Upper lobe of right lung (tissue), 1 donor: ENCODE measurements at regions not wholly inside any gene's neighbourhood (a gene's known extent, or its start where the extent isn't known, plus 50 kb on each side); places are given as distances from the start of the nearest gene placed in this dataset.

Experiments
- ATAC-seq: fragments of 200-7000 bp; cut with Tn5 transposase; one replicate; pipeline ENCODE4 v1.9.1; 2020; ENCODE audit warnings: mild to moderate bottlenecking, moderate library complexity
- DNase-seq: peaks from one replicate; pipeline ENCODE4 v3.0.0-alpha.2; 2020
- H3K27ac ChIP-seq: fragments of 200-600 bp; one replicate; pipeline ENCODE4 v1.8.0; 2022
- H3K27me3 ChIP-seq: fragments of 200-600 bp; one replicate; pipeline ENCODE4 v1.8.0; 2022; ENCODE audit warnings: mild to moderate bottlenecking
- H3K36me3 ChIP-seq: fragments of 200-600 bp; one replicate; pipeline ENCODE4 v1.8.0; 2022
- H3K4me1 ChIP-seq: fragments of 200-600 bp; one replicate; pipeline ENCODE4 v1.8.0; 2022
- H3K4me3 ChIP-seq: fragments of 200-600 bp; one replicate; pipeline ENCODE4 v1.8.0; 2022; ENCODE audit warnings: mild to moderate bottlenecking
- H3K9me3 ChIP-seq: fragments of 200-600 bp; one replicate; pipeline ENCODE4 v1.8.0; 2022
- intact Hi-C: fragments of 100-400 bp; cut with DNase I; formaldehyde crosslinking; loops from one replicate; pipeline ENCODE4 v1.11.0; 2022
- TF ChIP-seq, protein P1 (sequence below): fragments of 200-600 bp; IDR thresholded peaks from one replicate; pipeline ENCODE4 v1.8.0; 2022; ENCODE audit warnings: antibody characterized with exemption
- donor health status: DM: no; HTN: yes; CAD: no; lungs with severe emphysema.

DNA sequence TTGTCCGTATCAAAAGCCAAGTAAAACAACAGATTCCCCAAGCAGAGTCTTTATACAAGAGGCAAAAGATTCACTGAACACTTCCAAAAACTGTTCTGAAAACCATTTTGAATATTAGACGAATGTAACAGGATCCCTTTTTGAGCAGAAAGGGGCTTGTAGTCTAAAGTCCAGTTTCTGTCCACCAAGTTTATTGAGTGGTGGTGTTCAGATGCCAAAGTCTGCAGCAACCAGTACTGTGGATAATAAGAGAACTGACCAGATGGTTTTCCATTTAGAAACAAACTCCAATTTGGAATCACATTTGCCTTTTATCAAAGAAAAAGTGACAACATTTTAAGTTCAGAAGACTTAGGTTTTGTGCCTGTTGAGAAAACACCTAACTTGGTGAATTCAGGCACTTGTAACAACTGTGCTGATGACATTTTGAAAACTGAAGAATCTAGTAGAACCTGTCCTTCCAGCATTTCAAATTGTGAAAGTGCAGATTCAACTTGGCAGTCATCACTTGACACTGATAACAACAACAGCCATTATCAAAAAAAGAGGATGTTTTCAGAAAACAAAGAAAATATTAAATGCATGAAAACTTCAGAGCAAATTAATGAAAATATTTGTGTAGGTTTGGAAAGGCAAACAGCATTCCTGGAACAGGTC lies 217.1 kb downstream of the CSNK2A3 start:
- Histone ChIP-seq H3K36me3 (no peaks in the 10 kb centered on the region), H3K4me1 (no peaks in the 10 kb centered on the region), H3K4me3 (no peak overlapping the region), H3K9me3 (no peaks in the 10 kb centered on the region), H3K27me3 (no peaks in the 10 kb centered on the region), H3K27ac (no peak overlapping the region)
- TF ChIP-seq, protein P1, sequence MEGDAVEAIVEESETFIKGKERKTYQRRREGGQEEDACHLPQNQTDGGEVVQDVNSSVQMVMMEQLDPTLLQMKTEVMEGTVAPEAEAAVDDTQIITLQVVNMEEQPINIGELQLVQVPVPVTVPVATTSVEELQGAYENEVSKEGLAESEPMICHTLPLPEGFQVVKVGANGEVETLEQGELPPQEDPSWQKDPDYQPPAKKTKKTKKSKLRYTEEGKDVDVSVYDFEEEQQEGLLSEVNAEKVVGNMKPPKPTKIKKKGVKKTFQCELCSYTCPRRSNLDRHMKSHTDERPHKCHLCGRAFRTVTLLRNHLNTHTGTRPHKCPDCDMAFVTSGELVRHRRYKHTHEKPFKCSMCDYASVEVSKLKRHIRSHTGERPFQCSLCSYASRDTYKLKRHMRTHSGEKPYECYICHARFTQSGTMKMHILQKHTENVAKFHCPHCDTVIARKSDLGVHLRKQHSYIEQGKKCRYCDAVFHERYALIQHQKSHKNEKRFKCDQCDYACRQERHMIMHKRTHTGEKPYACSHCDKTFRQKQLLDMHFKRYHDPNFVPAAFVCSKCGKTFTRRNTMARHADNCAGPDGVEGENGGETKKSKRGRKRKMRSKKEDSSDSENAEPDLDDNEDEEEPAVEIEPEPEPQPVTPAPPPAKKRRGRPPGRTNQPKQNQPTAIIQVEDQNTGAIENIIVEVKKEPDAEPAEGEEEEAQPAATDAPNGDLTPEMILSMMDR, result no peak
- intact Hi-C loops, result no loop called here
- no peak for ATAC-seq
- no peak for DNase-seq

DNA sequence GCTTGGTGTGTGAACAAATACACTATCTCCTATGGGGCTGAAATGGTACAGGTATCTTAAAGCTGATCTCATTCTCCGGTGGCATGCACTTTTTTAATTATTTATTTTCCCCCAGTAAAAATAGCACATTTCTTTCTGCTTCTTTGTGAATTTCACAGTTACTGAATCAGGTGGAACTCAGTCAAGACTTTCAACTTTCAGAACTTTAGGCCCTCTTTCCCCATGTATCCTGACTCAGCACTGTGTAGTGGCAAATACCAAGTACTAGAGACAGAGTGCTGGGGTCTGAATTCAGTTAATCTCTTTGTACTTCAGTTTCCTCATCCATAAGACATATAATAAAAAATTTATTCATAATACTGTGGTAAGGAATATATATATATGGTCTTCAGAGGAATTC lies 223.9 kb downstream of the CSNK2A3 start:
- H3K27me3 ChIP-seq, result peaks cover 8% of the 10 kb centered on the region
- H3K9me3 ChIP-seq, result no peaks in the 10 kb centered on the region
- ATAC-seq (no peak), DNase-seq (no peak)
- no peak overlapping the region for H3K4me3 ChIP-seq
- TF ChIP-seq, protein P1, result no peak
- no peaks in the 10 kb centered on the region for H3K36me3 ChIP-seq
- intact Hi-C loops, result no loop called here
- H3K27ac ChIP-seq, result no peak overlapping the region
- no peaks in the 10 kb centered on the region for H3K4me1 ChIP-seq

DNA sequence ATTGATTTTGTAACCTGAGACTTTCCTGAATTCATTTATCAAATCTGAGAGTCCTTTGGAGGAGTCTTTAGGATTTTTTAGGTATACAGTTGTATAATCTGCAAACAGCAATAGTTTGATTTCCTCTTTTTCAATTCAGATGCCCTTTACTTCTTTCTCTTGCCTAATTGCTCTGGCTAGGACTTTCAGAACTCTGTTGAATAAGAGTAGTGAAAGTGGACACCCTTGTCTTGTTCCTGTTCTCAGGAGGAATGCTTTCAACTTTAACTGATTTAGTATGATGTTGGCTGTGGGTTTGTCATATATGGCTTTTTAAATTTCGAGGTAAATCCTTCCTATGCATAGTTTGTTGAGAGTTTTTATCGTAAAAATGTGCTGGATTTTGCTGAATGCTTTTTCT lies 227.4 kb downstream of the CSNK2A3 start:
- ATAC-seq (peak; percentile 25), DNase-seq (no peak)
- H3K4me3 ChIP-seq, result no peak overlapping the region
- H3K9me3 ChIP-seq, result no peaks in the 10 kb centered on the region
- no peaks in the 10 kb centered on the region for H3K4me1 ChIP-seq
- TF ChIP-seq, protein P1, result no peak
- H3K27me3 ChIP-seq, result peaks cover 8% of the 10 kb centered on the region
- intact Hi-C loops, result no loop called here
- no peaks in the 10 kb centered on the region for H3K36me3 ChIP-seq
- no peak overlapping the region for H3K27ac ChIP-seq

DNA sequence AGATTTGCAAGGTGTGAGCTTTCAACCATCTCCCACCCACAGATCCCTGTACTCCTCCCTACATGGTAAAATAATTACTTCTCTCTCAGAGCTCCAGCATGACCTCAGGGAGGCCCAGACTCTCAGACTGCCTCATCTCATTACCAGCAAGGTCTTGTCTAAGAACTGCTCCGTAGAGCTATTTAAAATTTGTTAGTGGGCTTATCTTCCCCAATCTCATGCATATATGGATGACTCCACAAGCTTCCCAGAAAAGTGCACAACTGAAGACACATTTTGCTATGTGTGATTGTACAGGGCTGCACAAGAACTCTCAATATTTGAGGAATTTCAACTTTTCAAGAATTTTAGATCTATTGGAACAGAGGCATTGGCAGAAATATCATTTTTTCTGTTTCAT lies 230.3 kb downstream of the CSNK2A3 start:
- no peaks in the 10 kb centered on the region for H3K9me3 ChIP-seq
- H3K27me3 ChIP-seq, result no peaks in the 10 kb centered on the region
- no peaks in the 10 kb centered on the region for H3K36me3 ChIP-seq
- intact Hi-C loops, result no loop called here
- H3K4me1 ChIP-seq, result no peaks in the 10 kb centered on the region
- no peak for ATAC-seq
- no peak for DNase-seq
- TF ChIP-seq, protein P1, result no peak
- no peak overlapping the region for H3K27ac ChIP-seq
- no peak overlapping the region for H3K4me3 ChIP-seq

DNA sequence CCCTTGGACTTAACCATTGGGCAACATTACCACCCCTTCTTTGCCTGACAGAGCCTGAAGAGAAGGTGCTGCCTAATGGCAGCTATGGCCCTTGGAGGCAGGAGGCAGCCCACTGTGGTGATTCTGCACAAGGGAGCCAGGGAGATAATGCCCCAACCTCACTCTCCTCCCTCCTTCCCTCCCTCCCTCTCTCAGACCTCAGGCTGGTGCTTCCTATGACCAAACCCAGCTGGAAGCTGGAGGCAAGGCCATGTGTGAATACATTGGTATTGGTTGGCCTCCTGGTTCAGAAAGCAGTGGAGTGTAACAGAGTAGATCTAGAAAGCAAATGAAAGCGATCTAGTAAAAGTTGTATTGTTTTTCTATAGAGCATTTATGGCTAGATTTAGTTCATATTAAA lies 233.1 kb downstream of the CSNK2A3 start:
- H3K4me3 ChIP-seq, result no peak overlapping the region
- DNase-seq (no peak), ATAC-seq (peak; percentile 15)
- no peaks in the 10 kb centered on the region for H3K27me3 ChIP-seq
- intact Hi-C loops, result no loop called here
- no peaks in the 10 kb centered on the region for H3K9me3 ChIP-seq
- no peaks in the 10 kb centered on the region for H3K36me3 ChIP-seq
- H3K27ac ChIP-seq, result no peak overlapping the region
- no peaks in the 10 kb centered on the region for H3K4me1 ChIP-seq
- TF ChIP-seq, protein P1, result no peak

DNA sequence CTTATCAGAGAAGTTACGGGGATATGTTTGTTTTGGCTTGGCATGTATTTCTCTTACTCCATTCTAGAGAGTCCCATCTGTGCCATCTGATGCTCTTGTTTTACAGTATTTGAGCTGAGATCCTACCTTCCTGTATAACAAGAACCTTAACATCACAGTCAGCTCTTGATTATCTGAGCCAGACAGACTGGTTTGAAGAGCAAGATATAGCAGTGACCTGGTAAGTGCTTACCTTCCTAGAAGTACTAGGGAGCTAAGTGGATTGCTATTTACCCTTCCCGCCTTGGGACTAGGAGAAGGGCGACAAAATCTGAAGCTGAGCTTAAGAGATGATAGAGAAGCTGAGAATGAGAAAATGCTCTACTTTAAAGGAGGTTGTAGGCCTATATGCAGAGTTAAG lies 235.3 kb downstream of the CSNK2A3 start:
- ATAC-seq, result peak; percentile 79
- intact Hi-C loops, result no loop called here
- TF ChIP-seq, protein P1, result no peak
- H3K27me3 ChIP-seq, result no peaks in the 10 kb centered on the region
- H3K4me1 ChIP-seq, result no peaks in the 10 kb centered on the region
- no peaks in the 10 kb centered on the region for H3K36me3 ChIP-seq
- H3K9me3 ChIP-seq, result peaks cover 9% of the 10 kb centered on the region
- H3K4me3 ChIP-seq, result no peak overlapping the region
- no peak overlapping the region for H3K27ac ChIP-seq
- no peak for DNase-seq
